ENCODE measurements at regions not wholly inside any gene's neighbourhood (a gene's known extent, or its start where the extent isn't known, plus 50 kb on each side); places are given as distances from the start of the nearest gene placed in this dataset.
A peak's percentile ranks its signal among the peaks of the same experiment; 100 is the strongest.
"Not testable (repeated sequence)": the region's sequence is repeated elsewhere in the genome, so short reads cannot be mapped to it uniquely, and the experiment has no call there.

GRCh38 chr7:108818742-108819141 is 249.1 kb downstream of the DNAJB9 start:
- no peak for DNase-seq

GRCh38 chr7:108824840-108825580 is 255.3 kb downstream of the DNAJB9 start:
- DNase-seq = peak; percentile 81

GRCh38 chr7:108825581-108825909 is 255.9 kb downstream of the DNAJB9 start:
- no peak for DNase-seq

- DNase-seq = no peak
These were observed 266.6 kb downstream of the DNAJB9 start for GRCh38 chr7:108836256-108836655.

- DNase-seq = no peak
These were observed 268.5 kb downstream of the DNAJB9 start for GRCh38 chr7:108838198-108838597.

GRCh38 chr7:108839076-108839475 is 269.4 kb downstream of the DNAJB9 start:
- DNase-seq = no peak

GRCh38 chr7:108845951-108846350 is 276.3 kb downstream of the DNAJB9 start:
- no peak for DNase-seq

GRCh38 chr7:108846471-108846870 is 276.8 kb downstream of the DNAJB9 start:
- peak; percentile 69 for DNase-seq

GRCh38 chr7:108848486-108848885 is 278.8 kb downstream of the DNAJB9 start:
- no peak for DNase-seq

GRCh38 chr7:108860615-108861014 is 290.9 kb downstream of the DNAJB9 start:
- no peak for DNase-seq

- DNase-seq = no peak
These were observed 291.4 kb downstream of the DNAJB9 start for GRCh38 chr7:108861071-108861470.

GRCh38 chr7:108863227-108863848 is 293.7 kb downstream of the DNAJB9 start:
- DNase-seq = no peak

GRCh38 chr7:108869070-108869469 is 299.4 kb downstream of the DNAJB9 start:
- no peak for DNase-seq

- no peak for DNase-seq
These were observed 305.5 kb downstream of the DNAJB9 start for GRCh38 chr7:108875139-108875538.

GRCh38 chr7:108890862-108891261 is 321.2 kb downstream of the DNAJB9 start:
- no peak for DNase-seq

GRCh38 chr7:108908456-108908855 is 338.8 kb downstream of the DNAJB9 start:
- no peak for DNase-seq

- no peak for DNase-seq
These were observed 341.3 kb downstream of the DNAJB9 start for GRCh38 chr7:108911016-108911415.

GRCh38 chr7:108920490-108920889 is 350.8 kb downstream of the DNAJB9 start:
- DNase-seq = no peak

- DNase-seq = not testable (repeated sequence)
These were observed 373.4 kb downstream of the DNAJB9 start for GRCh38 chr7:108943048-108943447.

GRCh38 chr7:108947526-108947925 is 377.9 kb downstream of the DNAJB9 start:
- DNase-seq = no peak

- no peak for DNase-seq
These were observed 402.3 kb downstream of the DNAJB9 start for GRCh38 chr7:108972004-108972403.

GRCh38 chr7:108973075-108973474 is 403.4 kb downstream of the DNAJB9 start:
- DNase-seq = no peak

GRCh38 chr7:108974641-108975040 is 405.0 kb downstream of the DNAJB9 start:
- DNase-seq = no peak

- DNase-seq = no peak
These were observed 415.4 kb downstream of the DNAJB9 start for GRCh38 chr7:108985037-108985436.

GRCh38 chr7:108989319-108989718 is 419.6 kb downstream of the DNAJB9 start:
- no peak for DNase-seq

All from islet precursor cell (in vitro differentiated cells).